ENCODE measurements at regions not wholly inside any gene's neighbourhood (a gene's known extent, or its start where the extent isn't known, plus 50 kb on each side); places are given as distances from the start of the nearest gene placed in this dataset.
A peak's percentile ranks its signal among the peaks of the same experiment; 100 is the strongest.

DNA sequence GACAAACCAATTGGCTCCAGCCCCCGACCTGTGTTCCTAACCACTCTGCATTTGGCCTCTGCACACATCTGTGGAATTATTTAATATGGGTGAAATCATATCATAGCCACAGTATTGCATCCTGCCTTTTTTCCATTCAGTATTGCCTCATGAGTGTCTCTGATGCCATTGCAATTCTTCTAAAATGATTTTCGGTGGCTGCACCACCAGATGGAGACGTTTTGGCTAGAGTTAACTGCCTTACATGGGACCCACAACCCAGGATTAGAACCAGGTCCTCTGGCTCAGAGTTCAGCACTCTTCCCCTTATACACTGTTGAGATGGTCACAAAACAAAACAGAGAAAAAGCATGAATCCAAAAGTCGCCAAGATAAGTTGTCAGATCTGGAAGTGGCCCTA lies 180.8 kb downstream of the EMX2 start:
- no TSS peak for BruUV-seq (replicated peaks)
- no peak overlapping the region for H3K27ac ChIP-seq (ENCODE audit: low read depth, low read length)
- H3K9me3 ChIP-seq (ENCODE audit: control insufficient read depth in 1 of 2, insufficient read depth in 1 of 2, low read depth in 1 of 2, low read length in 2 of 2) = no peaks in the 10 kb centered on the region
- H3K4me3 ChIP-seq (replicated peaks in 1 of 2; ENCODE audit: low read depth in 1 of 2, low read length in 2 of 2) = no peak overlapping the region
- no peak overlapping the region for H3K9ac ChIP-seq (ENCODE audit: low read length)
- DNase-seq (ENCODE audit: low read depth, low spot score) (no peak), ATAC-seq (peak; percentile 53)
- CTCF ChIA-PET = interaction anchor here (0.7 to 1.2 kb wide), 2 partner anchors 9 to 383 kb away, joined by 3 to 5 read pairs; no protein-coding TSS in a partner anchor
- peaks cover 0 to 7% of the 10 kb centered on the region in 2 experiments; a peak in 1 of 4 replicates for H3K4me1 ChIP-seq (ENCODE audit: control insufficient read depth in 1 of 2, insufficient read depth in 2 of 2, low read length in 2 of 2)
- H3K36me3 ChIP-seq (ENCODE audit: control insufficient read depth in 1 of 2, insufficient read depth in 2 of 2, low read length in 2 of 2) = no peaks in the 10 kb centered on the region
- no peak overlapping the region for H3K4me2 ChIP-seq (ENCODE audit: low read length)
- POLR2A ChIA-PET = no interaction called here
- no peak overlapping the region for H2AFZ ChIP-seq (ENCODE audit: low read depth, low read length, poor library complexity, severe bottlenecking)
- TF ChIP-seq RAD21 (IDR thresholded peaks at IDR 0.05; ENCODE audit: low read depth) = peak; percentile 42
- TF ChIP-seq, protein P1, sequence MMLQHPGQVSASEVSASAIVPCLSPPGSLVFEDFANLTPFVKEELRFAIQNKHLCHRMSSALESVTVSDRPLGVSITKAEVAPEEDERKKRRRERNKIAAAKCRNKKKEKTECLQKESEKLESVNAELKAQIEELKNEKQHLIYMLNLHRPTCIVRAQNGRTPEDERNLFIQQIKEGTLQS (IDR thresholded peaks at IDR 0.05) = no peak
- TF ChIP-seq, protein P2, sequence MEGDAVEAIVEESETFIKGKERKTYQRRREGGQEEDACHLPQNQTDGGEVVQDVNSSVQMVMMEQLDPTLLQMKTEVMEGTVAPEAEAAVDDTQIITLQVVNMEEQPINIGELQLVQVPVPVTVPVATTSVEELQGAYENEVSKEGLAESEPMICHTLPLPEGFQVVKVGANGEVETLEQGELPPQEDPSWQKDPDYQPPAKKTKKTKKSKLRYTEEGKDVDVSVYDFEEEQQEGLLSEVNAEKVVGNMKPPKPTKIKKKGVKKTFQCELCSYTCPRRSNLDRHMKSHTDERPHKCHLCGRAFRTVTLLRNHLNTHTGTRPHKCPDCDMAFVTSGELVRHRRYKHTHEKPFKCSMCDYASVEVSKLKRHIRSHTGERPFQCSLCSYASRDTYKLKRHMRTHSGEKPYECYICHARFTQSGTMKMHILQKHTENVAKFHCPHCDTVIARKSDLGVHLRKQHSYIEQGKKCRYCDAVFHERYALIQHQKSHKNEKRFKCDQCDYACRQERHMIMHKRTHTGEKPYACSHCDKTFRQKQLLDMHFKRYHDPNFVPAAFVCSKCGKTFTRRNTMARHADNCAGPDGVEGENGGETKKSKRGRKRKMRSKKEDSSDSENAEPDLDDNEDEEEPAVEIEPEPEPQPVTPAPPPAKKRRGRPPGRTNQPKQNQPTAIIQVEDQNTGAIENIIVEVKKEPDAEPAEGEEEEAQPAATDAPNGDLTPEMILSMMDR (IDR thresholded peaks at IDR 0.05 in 2 of 3, conservative IDR thresholded peaks at IDR 0.05 in 1 of 3; ENCODE audit: borderline replicate concordance in 1 of 3, insufficient read depth in 1 of 3, low read depth in 2 of 3, low read length in 2 of 3) = peak; percentile 21 to 44 (median 30); a peak in 3 of 6 replicates
- no peaks in the 10 kb centered on the region for H3K9me2 ChIP-seq (ENCODE audit: insufficient read depth)
- H3K27me3 ChIP-seq (ENCODE audit: insufficient read depth, low read length) = peaks cover 43% of the 10 kb centered on the region
- intact Hi-C loops (cut with micrococcal nuclease) = loop anchor here (10.0 kb wide), 1 partner anchor 381 kb away; no protein-coding TSS in a partner anchor
- RAD21 ChIA-PET (ENCODE audit: low non-redundant PET in 1 of 2, low total read pairs in 2 of 2, uncharacterized antibody in 2 of 2, unreplicated experiment in 2 of 2) = no interaction called here
- no peaks in the 10 kb centered on the region for H3K79me2 ChIP-seq (ENCODE audit: insufficient read depth, low read length)
- no peaks in the 10 kb centered on the region for H4K20me1 ChIP-seq (ENCODE audit: insufficient read depth)

DNA sequence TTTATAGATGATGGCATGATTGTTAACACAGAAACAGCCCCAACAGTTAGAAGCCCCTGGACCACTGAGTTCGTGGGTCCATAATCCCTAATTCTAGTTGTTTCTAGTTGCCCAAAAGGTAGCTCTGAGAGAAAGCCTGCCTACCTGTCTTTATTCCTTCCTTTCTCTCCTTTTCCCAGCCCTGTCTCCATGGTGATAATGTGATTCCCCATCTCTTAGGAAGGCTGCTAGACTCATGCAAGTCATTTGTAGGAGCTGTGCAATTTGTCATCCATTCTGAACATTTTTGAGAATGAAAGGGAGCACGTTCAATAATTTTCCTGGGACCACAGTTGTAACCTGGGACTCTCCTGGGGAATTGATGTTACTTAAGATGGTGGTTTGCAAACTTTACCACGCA lies 183.4 kb downstream of the EMX2 start:
- TF ChIP-seq, protein P1 (IDR thresholded peaks at IDR 0.05) = no peak
- TF ChIP-seq FOSL1 (IDR thresholded peaks at IDR 0.05; ENCODE audit: low read depth) (no peak), JUND (IDR thresholded peaks at IDR 0.05) (no peak), CBX3 (IDR thresholded peaks at IDR 0.05; ENCODE audit: low read depth) (no peak), EZH2phosphoT487 (IDR thresholded peaks at IDR 0.05; ENCODE audit: borderline replicate concordance) (no peak), SIN3A (IDR thresholded peaks at IDR 0.05; ENCODE audit: low read depth) (no peak), ZNF274 (IDR thresholded peaks at IDR 0.05; ENCODE audit: low read depth, low read length) (no peak), EGR1 (IDR thresholded peaks at IDR 0.05; ENCODE audit: low read depth) (no peak), POLR2AphosphoS5 (IDR thresholded peaks at IDR 0.05; ENCODE audit: low read depth, low read length) (no peak), CEBPB (IDR thresholded peaks at IDR 0.05; ENCODE audit: low read depth) (no peak)
- TF ChIP-seq, protein P3, sequence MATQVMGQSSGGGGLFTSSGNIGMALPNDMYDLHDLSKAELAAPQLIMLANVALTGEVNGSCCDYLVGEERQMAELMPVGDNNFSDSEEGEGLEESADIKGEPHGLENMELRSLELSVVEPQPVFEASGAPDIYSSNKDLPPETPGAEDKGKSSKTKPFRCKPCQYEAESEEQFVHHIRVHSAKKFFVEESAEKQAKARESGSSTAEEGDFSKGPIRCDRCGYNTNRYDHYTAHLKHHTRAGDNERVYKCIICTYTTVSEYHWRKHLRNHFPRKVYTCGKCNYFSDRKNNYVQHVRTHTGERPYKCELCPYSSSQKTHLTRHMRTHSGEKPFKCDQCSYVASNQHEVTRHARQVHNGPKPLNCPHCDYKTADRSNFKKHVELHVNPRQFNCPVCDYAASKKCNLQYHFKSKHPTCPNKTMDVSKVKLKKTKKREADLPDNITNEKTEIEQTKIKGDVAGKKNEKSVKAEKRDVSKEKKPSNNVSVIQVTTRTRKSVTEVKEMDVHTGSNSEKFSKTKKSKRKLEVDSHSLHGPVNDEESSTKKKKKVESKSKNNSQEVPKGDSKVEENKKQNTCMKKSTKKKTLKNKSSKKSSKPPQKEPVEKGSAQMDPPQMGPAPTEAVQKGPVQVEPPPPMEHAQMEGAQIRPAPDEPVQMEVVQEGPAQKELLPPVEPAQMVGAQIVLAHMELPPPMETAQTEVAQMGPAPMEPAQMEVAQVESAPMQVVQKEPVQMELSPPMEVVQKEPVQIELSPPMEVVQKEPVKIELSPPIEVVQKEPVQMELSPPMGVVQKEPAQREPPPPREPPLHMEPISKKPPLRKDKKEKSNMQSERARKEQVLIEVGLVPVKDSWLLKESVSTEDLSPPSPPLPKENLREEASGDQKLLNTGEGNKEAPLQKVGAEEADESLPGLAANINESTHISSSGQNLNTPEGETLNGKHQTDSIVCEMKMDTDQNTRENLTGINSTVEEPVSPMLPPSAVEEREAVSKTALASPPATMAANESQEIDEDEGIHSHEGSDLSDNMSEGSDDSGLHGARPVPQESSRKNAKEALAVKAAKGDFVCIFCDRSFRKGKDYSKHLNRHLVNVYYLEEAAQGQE (IDR thresholded peaks at IDR 0.05; ENCODE audit: low read depth) = no peak
- H2AFZ ChIP-seq (ENCODE audit: low read depth, low read length, poor library complexity, severe bottlenecking) = no peak overlapping the region
- CTCF ChIA-PET = interaction anchor here (1.4 kb wide), 1 partner anchor 15 kb away, joined by 4 read pairs; no protein-coding TSS in a partner anchor
- H4K20me1 ChIP-seq (ENCODE audit: insufficient read depth) = no peaks in the 10 kb centered on the region
- ATAC-seq (no peak), DNase-seq (ENCODE audit: low read depth, low spot score) (no peak)
- H3K4me2 ChIP-seq (ENCODE audit: low read length) = no peak overlapping the region
- POLR2A ChIA-PET = no interaction called here
- no peaks in the 10 kb centered on the region for H3K79me2 ChIP-seq (ENCODE audit: insufficient read depth, low read length)
- H3K27ac ChIP-seq (ENCODE audit: low read depth, low read length) = no peak overlapping the region
- peaks cover 65% of the 10 kb centered on the region for H3K27me3 ChIP-seq (ENCODE audit: insufficient read depth, low read length)
- no peaks in the 10 kb centered on the region for H3K9me2 ChIP-seq (ENCODE audit: insufficient read depth)
- no peak overlapping the region for H3K4me3 ChIP-seq (replicated peaks in 1 of 2; ENCODE audit: low read depth in 1 of 2, low read length in 2 of 2)
- no peaks in the 10 kb centered on the region for H3K36me3 ChIP-seq (ENCODE audit: control insufficient read depth in 1 of 2, insufficient read depth in 2 of 2, low read length in 2 of 2)
- intact Hi-C loops (cut with micrococcal nuclease) = loop anchor here (10.0 kb wide), 1 partner anchor 379 kb away; no protein-coding TSS in a partner anchor
- no TSS peak for BruUV-seq (replicated peaks)
- RAD21 ChIA-PET (ENCODE audit: low non-redundant PET in 1 of 2, low total read pairs in 2 of 2, uncharacterized antibody in 2 of 2, unreplicated experiment in 2 of 2) = no interaction called here
- H3K4me1 ChIP-seq (ENCODE audit: control insufficient read depth in 1 of 2, insufficient read depth in 2 of 2, low read length in 2 of 2) = peaks cover 0 to 2% of the 10 kb centered on the region in 2 experiments; a peak in 1 of 4 replicates
- H3K9me3 ChIP-seq (ENCODE audit: control insufficient read depth in 1 of 2, insufficient read depth in 1 of 2, low read depth in 1 of 2, low read length in 2 of 2) = no peaks in the 10 kb centered on the region
- no peak overlapping the region for H3K9ac ChIP-seq (ENCODE audit: low read length)
